ENCODE measurements at regions not wholly inside any gene's neighbourhood (a gene's known extent, or its start where the extent isn't known, plus 50 kb on each side); places are given as distances from the start of the nearest gene placed in this dataset.

- no peak for DNase-seq (ENCODE audit: low read depth, low spot score)
- H3K27ac ChIP-seq, result no peak overlapping the region
Measured at GRCh38 chr7:68424658-68425297, 1173.5 kb upstream of the AUTS2 start.

GRCh38 chr7:68425377-68425776 lies 1172.9 kb upstream of the AUTS2 start:
- H3K27ac ChIP-seq, result no peak overlapping the region
- no peak for DNase-seq (ENCODE audit: low read depth, low spot score)

DNA sequence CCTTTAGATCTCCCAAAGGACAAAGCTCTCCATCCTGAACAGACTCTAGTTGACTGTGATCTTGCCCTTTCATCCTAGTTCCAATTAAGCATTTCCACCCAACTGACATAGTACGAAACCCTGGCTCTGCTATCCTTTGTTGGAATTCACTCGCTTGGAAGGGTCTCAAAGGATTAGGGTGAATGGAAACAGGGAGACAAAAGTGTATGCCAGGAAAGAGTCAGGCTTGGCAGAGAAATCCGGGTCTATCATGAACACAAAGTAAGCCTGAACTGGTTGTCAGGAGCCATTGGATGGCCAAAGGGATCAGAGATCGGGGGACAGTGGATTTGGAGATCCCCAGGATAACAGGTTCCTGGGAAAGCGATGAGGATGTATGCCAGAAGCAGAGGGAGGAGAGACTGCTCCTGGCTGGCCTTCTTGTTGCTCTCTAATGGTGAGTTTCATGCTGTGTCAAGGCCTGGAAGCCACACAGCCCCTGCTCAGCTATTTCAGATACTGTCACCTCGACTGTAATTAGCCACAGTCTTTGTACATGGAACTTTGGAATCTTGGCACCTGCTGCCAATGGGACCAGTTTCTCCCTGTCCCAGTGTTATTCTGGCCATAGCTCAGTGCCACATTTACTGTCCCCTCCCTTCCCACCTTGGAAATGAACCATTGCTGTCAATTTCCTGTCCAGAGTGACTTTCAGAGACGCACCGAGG lies 1168.7 kb upstream of the AUTS2 start:
- no peak for DNase-seq (ENCODE audit: low read depth, low spot score)
- no peak overlapping the region for H3K27ac ChIP-seq

- no peak overlapping the region for H3K27ac ChIP-seq
Measured at GRCh38 chr7:68432585-68432984, 1165.7 kb upstream of the AUTS2 start.

GRCh38 chr7:68433462-68434070 lies 1164.7 kb upstream of the AUTS2 start:
- H3K27ac ChIP-seq, result no peak overlapping the region
- no peak for DNase-seq (ENCODE audit: low read depth, low spot score)

More at GRCh38 chr7:68432585-68432984, 1165.7 kb upstream of the AUTS2 start:
- DNase-seq (ENCODE audit: low read depth, low spot score), result no peak

DNA sequence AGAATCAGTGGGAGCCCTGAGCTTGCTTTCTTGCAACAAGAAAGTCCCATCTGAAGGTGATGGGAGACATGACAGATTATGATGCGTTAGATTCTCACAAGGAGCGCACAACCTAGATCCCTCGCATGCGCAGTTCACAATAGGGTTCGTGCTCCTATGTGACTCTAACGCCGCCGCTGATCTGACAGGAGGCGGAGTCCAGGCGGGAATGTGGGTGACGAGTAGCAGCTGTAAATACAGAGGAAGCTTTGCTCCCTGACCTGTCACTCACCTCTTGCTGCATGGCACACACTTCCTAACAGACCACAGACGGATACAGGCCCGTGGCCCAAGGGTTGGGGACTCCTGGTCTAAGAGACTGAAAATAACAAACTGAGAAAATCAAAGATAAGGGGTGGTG lies 1163.4 kb upstream of the AUTS2 start:
- no peak for DNase-seq (ENCODE audit: low read depth, low spot score)

DNA sequence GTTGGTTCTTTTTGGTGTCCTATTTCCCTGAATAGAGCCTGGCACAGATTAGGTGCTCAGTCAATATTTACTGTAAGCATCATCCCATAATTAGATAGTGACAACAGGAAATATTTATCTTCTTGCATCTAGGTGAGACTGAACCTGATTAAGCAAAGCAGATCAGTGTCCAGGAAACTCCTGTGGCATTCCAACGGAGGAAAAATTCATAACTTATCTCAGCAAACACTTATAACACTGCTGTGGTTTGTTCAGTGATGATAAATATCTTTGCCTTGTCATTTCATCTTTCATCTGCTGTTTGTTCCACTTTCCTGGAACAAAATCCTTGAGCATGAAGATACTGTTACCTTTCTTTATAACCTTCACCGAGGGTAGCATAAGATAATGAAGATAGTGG lies 1160.3 kb upstream of the AUTS2 start:
- H3K27ac ChIP-seq, result no peak overlapping the region
- no peak for DNase-seq (ENCODE audit: low read depth, low spot score)

More for the DNA sequence above, 1163.4 kb upstream of the AUTS2 start:
- H3K27ac ChIP-seq, result no peak overlapping the region

DNA sequence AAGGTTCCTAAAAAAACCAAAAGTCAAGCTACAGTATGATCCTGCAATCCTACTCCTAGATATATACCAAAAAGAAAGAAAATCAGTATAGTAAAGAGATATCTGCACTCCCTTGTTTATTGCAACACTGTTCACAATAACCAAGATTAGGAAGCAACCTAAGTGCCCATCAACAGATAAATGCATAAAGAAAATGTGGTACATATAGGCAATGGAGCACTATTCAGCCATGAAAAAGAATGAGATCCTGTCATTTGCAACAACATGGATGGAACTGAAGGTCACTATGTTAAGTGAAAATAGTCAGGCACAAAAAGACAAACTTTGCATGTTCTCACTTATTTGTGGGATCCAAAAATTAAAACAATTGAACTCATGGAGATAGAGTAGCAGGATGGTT lies 1159.5 kb upstream of the AUTS2 start:
- H3K27ac ChIP-seq, result no peak overlapping the region
- DNase-seq (ENCODE audit: low read depth, low spot score), result no peak

DNA sequence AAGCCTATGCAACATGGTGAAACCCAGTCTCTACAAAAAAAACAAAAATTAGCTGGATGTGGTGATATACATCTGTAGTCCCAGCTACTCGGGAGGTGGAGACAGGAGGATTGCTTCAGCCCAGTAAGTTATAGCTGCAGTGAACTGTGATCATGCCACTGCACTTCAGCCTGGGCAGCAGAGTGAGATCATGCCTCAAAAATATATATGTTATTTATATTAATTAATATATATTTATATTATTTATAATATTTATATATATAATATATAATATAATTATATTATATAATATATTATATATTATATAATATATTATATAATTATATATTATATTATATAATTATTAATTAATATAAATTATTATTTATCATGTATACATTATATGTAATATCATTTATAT lies 1158.4 kb upstream of the AUTS2 start:
- no peak for DNase-seq (ENCODE audit: low read depth, low spot score)

GRCh38 chr7:68440866-68441265 lies 1157.4 kb upstream of the AUTS2 start:
- no peak for DNase-seq (ENCODE audit: low read depth, low spot score)
- no peak overlapping the region for H3K27ac ChIP-seq

More for the DNA sequence above, 1158.4 kb upstream of the AUTS2 start:
- no peak overlapping the region for H3K27ac ChIP-seq

DNA sequence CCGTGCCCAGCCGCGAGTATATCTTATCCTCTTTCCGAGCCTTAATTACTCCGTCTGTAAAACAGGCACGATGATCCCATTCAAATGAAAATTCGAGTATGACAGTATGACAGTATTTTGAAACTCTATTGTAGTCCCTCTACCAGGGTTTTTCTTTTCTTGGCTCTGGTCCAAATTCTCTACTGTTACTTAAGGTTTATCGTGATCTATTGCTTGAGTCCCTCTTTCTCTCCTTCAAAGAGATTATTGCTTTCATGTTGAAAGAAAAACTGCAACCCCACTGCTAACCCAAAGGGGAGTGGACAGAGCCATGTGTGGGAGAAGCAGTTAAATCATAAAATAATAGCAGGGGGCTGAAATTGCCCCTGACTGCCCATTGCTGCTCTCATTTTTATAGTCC lies 1156.6 kb upstream of the AUTS2 start:
- no peak overlapping the region for H3K27ac ChIP-seq
- DNase-seq (ENCODE audit: low read depth, low spot score), result no peak

GRCh38 chr7:68442931-68443631 lies 1155.2 kb upstream of the AUTS2 start:
- DNase-seq (ENCODE audit: low read depth, low spot score), result no peak
- no peak overlapping the region for H3K27ac ChIP-seq

DNA sequence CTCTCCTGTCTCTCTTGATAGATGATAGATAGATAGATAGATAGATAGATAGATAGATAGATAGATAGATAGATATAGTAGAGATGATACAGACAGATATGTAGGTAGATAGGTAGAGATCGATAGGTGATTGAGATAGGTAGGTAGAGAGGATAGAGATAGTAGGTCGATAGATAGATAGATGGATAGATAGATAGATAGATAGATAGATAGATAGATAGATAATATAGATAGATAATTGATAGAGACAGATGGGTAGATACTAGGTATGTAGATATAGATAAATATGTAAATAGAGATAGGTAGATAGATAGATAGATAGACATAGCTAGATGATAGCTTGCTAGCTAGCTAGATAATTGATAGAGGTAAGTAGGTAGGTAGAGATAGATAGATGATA lies 1154.2 kb upstream of the AUTS2 start:
- DNase-seq (ENCODE audit: low read depth, low spot score), result no peak
- no peak overlapping the region for H3K27ac ChIP-seq

- no peak for DNase-seq (ENCODE audit: low read depth, low spot score)
- H3K27ac ChIP-seq, result no peak overlapping the region
Measured at GRCh38 chr7:68444956-68445355, 1153.3 kb upstream of the AUTS2 start.

GRCh38 chr7:68446183-68446582 lies 1152.1 kb upstream of the AUTS2 start:
- no peak for DNase-seq (ENCODE audit: low read depth, low spot score)
- H3K27ac ChIP-seq, result no peak overlapping the region

DNA sequence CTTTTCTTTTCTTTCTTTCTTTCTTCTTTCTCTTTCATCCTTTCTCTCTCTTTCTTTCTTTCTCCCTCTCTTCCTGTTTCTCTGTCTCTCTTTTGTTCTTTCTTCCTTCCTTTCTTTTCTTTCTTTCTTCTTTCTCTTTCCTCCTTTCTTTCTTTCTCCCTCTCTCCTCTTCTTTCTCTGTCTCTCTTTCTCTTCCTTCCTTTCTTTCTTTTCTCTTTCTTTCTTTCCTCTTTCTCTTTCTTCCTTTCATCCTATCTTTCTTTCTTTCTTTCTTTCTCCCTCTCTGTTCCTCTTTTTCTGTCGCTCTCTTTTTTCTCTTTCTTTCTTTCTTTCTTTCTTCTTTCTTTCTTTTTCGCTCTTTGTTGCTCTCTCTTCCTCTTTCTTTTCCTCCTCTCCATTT lies 1149.2 kb upstream of the AUTS2 start:
- H3K27ac ChIP-seq, result no peak overlapping the region
- DNase-seq (ENCODE audit: low read depth, low spot score), result no peak

DNA sequence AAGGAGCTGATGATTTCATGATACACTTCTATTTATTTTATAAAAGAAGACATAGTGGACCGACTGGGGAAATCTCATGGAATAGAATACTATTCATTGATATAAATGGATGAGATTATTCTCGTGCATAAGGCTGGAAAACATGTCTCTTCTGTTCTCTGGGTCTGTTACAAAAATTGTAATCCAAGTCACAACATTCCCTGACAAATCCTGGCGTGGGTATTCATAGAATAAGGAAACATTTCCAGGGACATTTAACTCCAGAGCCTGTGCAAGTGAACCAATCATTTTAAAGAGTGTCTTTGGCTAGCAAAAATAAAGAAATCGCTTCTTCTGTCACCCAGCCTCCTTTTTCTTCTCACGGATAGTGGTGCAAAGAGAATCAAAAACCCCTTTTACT lies 1148.5 kb upstream of the AUTS2 start:
- no peak for DNase-seq (ENCODE audit: low read depth, low spot score)
- no peak overlapping the region for H3K27ac ChIP-seq

GRCh38 chr7:68454931-68455330 lies 1143.3 kb upstream of the AUTS2 start:
- DNase-seq (ENCODE audit: low read depth, low spot score), result no peak

DNA sequence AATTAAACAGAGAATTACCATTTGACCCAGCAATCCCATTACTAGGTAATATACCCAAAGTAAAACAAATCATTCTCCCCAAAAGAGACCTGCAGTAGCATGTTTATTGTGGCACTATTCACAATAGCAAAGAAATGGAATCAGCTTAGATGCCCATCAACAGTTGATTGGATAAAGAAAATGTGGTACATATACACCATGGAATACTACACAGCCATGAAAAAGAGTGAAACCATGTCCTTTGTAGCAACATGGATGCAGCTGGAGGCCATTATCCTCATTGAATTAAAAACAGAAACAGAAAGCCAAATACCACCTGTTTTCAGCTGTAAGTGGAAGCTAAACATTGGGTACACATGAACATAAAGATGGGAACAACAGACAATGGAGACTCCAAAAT lies 1141.8 kb upstream of the AUTS2 start:
- H3K27ac ChIP-seq, result no peak overlapping the region
- no peak for DNase-seq (ENCODE audit: low read depth, low spot score)

More at GRCh38 chr7:68454931-68455330, 1143.3 kb upstream of the AUTS2 start:
- no peak overlapping the region for H3K27ac ChIP-seq

DNA sequence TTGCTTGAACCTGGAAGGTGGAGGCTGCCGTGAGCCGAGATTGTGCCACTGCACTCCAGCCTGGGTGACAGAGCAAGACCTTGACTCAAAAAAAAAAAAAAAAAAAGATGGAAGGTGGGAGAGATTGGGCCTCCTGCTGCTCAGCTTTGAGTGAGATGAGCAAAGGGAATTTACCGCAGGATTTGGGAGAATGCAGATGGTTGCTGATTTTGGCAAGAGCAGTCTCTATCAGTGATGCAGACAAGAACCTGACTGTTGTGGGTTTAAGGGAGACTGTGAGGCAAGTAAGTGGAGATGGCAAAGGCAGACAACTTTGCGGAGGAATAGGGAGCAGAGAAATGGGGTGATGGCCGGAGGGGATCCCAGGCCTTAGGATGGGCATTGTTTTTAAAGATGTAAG lies 1140.8 kb upstream of the AUTS2 start:
- DNase-seq (ENCODE audit: low read depth, low spot score), result no peak
- H3K27ac ChIP-seq, result no peak overlapping the region

Data from epithelial cell of prostate (primary cell).